H1 (cell line): ENCODE measurements at regions not wholly inside any gene's neighbourhood (a gene's known extent, or its start where the extent isn't known, plus 50 kb on each side); places are given as distances from the start of the nearest gene placed in this dataset.

Experiments used
- CTCF ChIA-PET: fragments of 300-600 bp; sonication (Branson Sonifier 250); formaldehyde crosslinking; loops from one replicate; lab custom pipeline; 2021; ENCODE audit not compliant: partially characterized antibody; lab: Charles Lee
- POLR2A ChIA-PET: fragments of 300-600 bp; sonication (Branson Sonifier 250); formaldehyde crosslinking; loops from one replicate; lab custom pipeline; 2021; ENCODE audit warnings: inconsistent platforms; ENCODE audit not compliant: partially characterized antibody; lab: Charles Lee
- DNase-seq, 2 experiments: peaks; one replicate each; pipeline versions ENCODE4 v3.0.0 to v3.0.0-alpha.2; 2010 to 2022; ENCODE audit warnings: low spot score in 2 of 2, low read depth in 1 of 2, mixed read lengths in 1 of 2
- FAIRE-seq: peaks from 2 replicates; lab custom pipeline; 2011; peaks lifted over from hg19 to GRCh38; lab: Jason Lieb, UNC
- H2AFZ ChIP-seq: 2 replicates; pipeline ENCODE4 v1.8.1; 2012; ENCODE audit warnings: low read length, inconsistent platforms
- H2AK5ac ChIP-seq: 2 replicates; pipeline ENCODE4 v1.6.1; 2013; ENCODE audit warnings: low read depth, low read length
- H2BK120ac ChIP-seq: replicated peaks from 2 replicates; pipeline ENCODE3; 2013; ENCODE audit warnings: low read depth, low read length, inconsistent platforms
- H2BK12ac ChIP-seq: 2 replicates; pipeline ENCODE4 v1.6.1; 2013; ENCODE audit warnings: low read depth, low read length
- H2BK15ac ChIP-seq: 2 replicates; pipeline ENCODE4 v1.6.1; 2013; ENCODE audit warnings: low read length
- H2BK20ac ChIP-seq: 2 replicates; pipeline ENCODE4 v1.6.1; 2013; ENCODE audit warnings: low read length
- H2BK5ac ChIP-seq: 2 replicates; pipeline ENCODE4 v1.6.1; 2013; ENCODE audit warnings: low read depth, low read length
- H3K14ac ChIP-seq: 2 replicates; pipeline ENCODE4 v1.6.1; 2013; ENCODE audit warnings: inconsistent platforms; ENCODE audit not compliant: insufficient read length
- H3K18ac ChIP-seq: 2 replicates; pipeline ENCODE4 v1.6.1; 2013; ENCODE audit warnings: low read length; ENCODE audit errors: extremely low read depth
- H3K23ac ChIP-seq: 2 replicates; pipeline ENCODE4 v1.6.1; 2013; ENCODE audit warnings: inconsistent platforms; ENCODE audit not compliant: insufficient read length
- H3K23me2 ChIP-seq: 2 replicates; pipeline ENCODE4 v1.6.1; 2013; ENCODE audit warnings: low read depth, low read length
- H3K27ac ChIP-seq: 2 replicates; pipeline ENCODE4 v1.6.1; 2011; ENCODE audit warnings: low read depth, low read length, inconsistent platforms
- H3K27me3 ChIP-seq, 4 experiments: replicated peaks in 1 of 4; 1 replicate in 1 of 4; 2 replicates in 3 of 4; pipeline versions ENCODE4 v1.6.1 to v1.8.1; 2011 to 2013; ENCODE audit warnings: low read length in 3 of 4, mild to moderate bottlenecking in 3 of 4, inconsistent platforms in 2 of 4, mixed read lengths in 2 of 4, moderate library complexity in 1 of 4; ENCODE audit not compliant: control insufficient read depth in 3 of 4, insufficient read depth in 3 of 4; ENCODE audit errors: extremely low read depth in 1 of 4
- H3K36me3 ChIP-seq, 4 experiments: 2 replicates each; pipeline versions ENCODE4 v1.6.1 to v1.8.1; 2011 to 2013; ENCODE audit warnings: mild to moderate bottlenecking in 4 of 4, low read length in 3 of 4, moderate library complexity in 2 of 4, control low read depth in 1 of 4, inconsistent platforms in 1 of 4; ENCODE audit not compliant: insufficient read depth in 4 of 4, control insufficient read depth in 2 of 4
- H3K4ac ChIP-seq: replicated peaks from 2 replicates; pipeline ENCODE3; 2013; ENCODE audit warnings: low read length, low read depth, mixed read lengths, inconsistent platforms; ENCODE audit not compliant: insufficient read length
- H3K4me1 ChIP-seq, 4 experiments: replicated peaks in 1 of 4; 1 replicate in 1 of 4; 2 replicates in 3 of 4; pipeline versions ENCODE4 v1.6.1 to v1.8.1; 2011 to 2013; ENCODE audit warnings: low read length in 3 of 4, inconsistent platforms in 2 of 4, mixed read lengths in 1 of 4; ENCODE audit not compliant: insufficient read depth in 4 of 4, control insufficient read depth in 3 of 4
- H3K4me2 ChIP-seq, 2 experiments: 2 replicates each; pipeline versions ENCODE4 v1.6.1 to v1.8.1; 2011 to 2013; ENCODE audit warnings: low read depth in 2 of 2, low read length in 2 of 2, control low read depth in 1 of 2, inconsistent platforms in 1 of 2, mild to moderate bottlenecking in 1 of 2; ENCODE audit not compliant: insufficient read depth in 1 of 2
- H3K4me3 ChIP-seq, 4 experiments: fragments of 200-600, 300-600 bp in 1 of 4; sonication (generic), shearing (Covaris generic), sonication (Bioruptor Twin) in 1 of 4; 2 replicates each; pipeline versions ENCODE4 v1.5.1 to v1.8.1; 2011 to 2016; ENCODE audit warnings: low read length in 4 of 4, low read depth in 3 of 4, control low read depth in 2 of 4, inconsistent platforms in 2 of 4, mild to moderate bottlenecking in 2 of 4, mixed read lengths in 1 of 4, moderate library complexity in 1 of 4; ENCODE audit not compliant: insufficient read depth in 2 of 4; ENCODE audit errors: extremely low read depth in 1 of 4
- H3K56ac ChIP-seq: replicated peaks from 2 replicates; pipeline ENCODE3; 2013; ENCODE audit warnings: low read depth, mild to moderate bottlenecking, mixed read lengths, low read length, inconsistent platforms; ENCODE audit not compliant: insufficient read length
- H3K79me1 ChIP-seq: 2 replicates; pipeline ENCODE4 v1.6.1; 2013; ENCODE audit warnings: low read depth, low read length, control low read depth
- H3K79me2 ChIP-seq, 2 experiments: 2 replicates each; pipeline versions ENCODE4 v1.6.1 to v1.8.1; 2012 to 2013; ENCODE audit warnings: low read length in 2 of 2, mild to moderate bottlenecking in 2 of 2, inconsistent platforms in 1 of 2; ENCODE audit not compliant: insufficient read depth in 2 of 2, control insufficient read depth in 1 of 2
- H3K9ac ChIP-seq, 4 experiments: replicated peaks in 1 of 4; 1 replicate in 1 of 4; 2 replicates in 3 of 4; pipeline versions ENCODE4 v1.6.1 to v1.8.1; 2011 to 2013; ENCODE audit warnings: low read depth in 3 of 4, low read length in 3 of 4, control low read depth in 2 of 4, mild to moderate bottlenecking in 2 of 4, moderate library complexity in 2 of 4, inconsistent platforms in 1 of 4; ENCODE audit errors: extremely low read depth in 1 of 4
- H3K9me3 ChIP-seq, 2 experiments: 2 replicates each; pipeline versions ENCODE4 v1.6.1 to v1.8.1; 2012 to 2013; ENCODE audit warnings: mild to moderate bottlenecking in 2 of 2, moderate library complexity in 2 of 2, control low read depth in 1 of 2, inconsistent platforms in 1 of 2, low read depth in 1 of 2, low read length in 1 of 2, mixed read lengths in 1 of 2; ENCODE audit not compliant: insufficient read depth in 2 of 2
- H4K20me1 ChIP-seq, 2 experiments: replicated peaks in 1 of 2; 2 replicates each; pipeline versions ENCODE3 to v1.8.1; 2011 to 2013; ENCODE audit warnings: inconsistent platforms in 2 of 2, low read length in 2 of 2, mild to moderate bottlenecking in 1 of 2; ENCODE audit not compliant: insufficient read depth in 2 of 2, control insufficient read depth in 1 of 2
- H4K5ac ChIP-seq: 2 replicates; pipeline ENCODE4 v1.6.1; 2013; ENCODE audit warnings: low read length, low read depth, mixed read lengths, inconsistent platforms; ENCODE audit not compliant: insufficient read length
- H4K8ac ChIP-seq: 2 replicates; pipeline ENCODE4 v1.8.0; 2013; ENCODE audit warnings: mild to moderate bottlenecking, moderate library complexity, low read length, inconsistent platforms; ENCODE audit not compliant: insufficient read depth; ENCODE audit errors: extremely low read depth
- H4K91ac ChIP-seq: replicated peaks from 2 replicates; pipeline ENCODE3; 2013; ENCODE audit warnings: low read length, mixed read lengths, inconsistent platforms; ENCODE audit not compliant: insufficient read length
- ATF3 ChIP-seq: IDR thresholded peaks from 2 replicates; pipeline ENCODE4 v1.6.1; 2011; ENCODE audit warnings: low read depth, mild to moderate bottlenecking, low read length; ENCODE audit not compliant: insufficient read depth
- CBX8 ChIP-seq: fragments of 300-800, 300-1000 bp; sonication (generic); IDR thresholded peaks from 2 replicates; pipeline ENCODE4 v1.7.1; 2016; ENCODE audit warnings: low read depth, low read length, borderline replicate concordance
- CHD1 ChIP-seq: IDR thresholded peaks from 2 replicates; pipeline ENCODE4 v1.6.1; 2012; ENCODE audit warnings: low read depth, low read length, improper control_type of control experiment
- CTCF ChIP-seq, 3 experiments: IDR thresholded peaks; 1 replicate in 2 of 3; 2 replicates in 1 of 3; pipeline versions ENCODE4 v1.5.1 to v1.6.1; 2011; ENCODE audit warnings: low read length in 3 of 3, mild to moderate bottlenecking in 3 of 3, inconsistent platforms in 2 of 3, low read depth in 1 of 3, moderate library complexity in 1 of 3; ENCODE audit not compliant: insufficient read depth in 1 of 3; ENCODE audit errors: control extremely low read depth in 1 of 3
- EGR1 ChIP-seq: IDR thresholded peaks from 2 replicates; pipeline ENCODE4 v1.6.1; 2011; ENCODE audit warnings: low read depth, low read length, borderline replicate concordance
- PHF8 ChIP-seq: fragments of 200-600 bp; sonication (generic); conservative IDR thresholded peaks from 2 replicates; pipeline ENCODE4 v1.7.1; 2012; ENCODE audit warnings: low read depth, mild to moderate bottlenecking, inconsistent platforms, low read length, moderate library complexity
- RNF2 ChIP-seq: fragments of 200-900, 300-1000 bp; sonication (generic); IDR thresholded peaks from 2 replicates; pipeline ENCODE4 v1.7.1; 2016; ENCODE audit warnings: borderline replicate concordance, low read depth, mild to moderate bottlenecking, antibody characterized with exemption, low read length; ENCODE audit not compliant: poor library complexity, severe bottlenecking; ENCODE audit errors: missing control alignments
- SAP30 ChIP-seq: fragments of 300-600 bp; sonication (generic); IDR thresholded peaks from 2 replicates; pipeline ENCODE4 v1.7.1; 2012; ENCODE audit warnings: low read length, moderate library complexity, mild to moderate bottlenecking, inconsistent platforms; ENCODE audit not compliant: insufficient read depth, insufficient replicate concordance
- TAF1 ChIP-seq: IDR thresholded peaks from 2 replicates; pipeline ENCODE4 v1.6.1; 2011; ENCODE audit warnings: mild to moderate bottlenecking, low read depth, low read length
- TBP ChIP-seq: IDR thresholded peaks from 2 replicates; pipeline ENCODE4 v1.6.1; 2011; ENCODE audit warnings: low read depth, low read length, improper control_type of control experiment
- YY1 ChIP-seq: IDR thresholded peaks from 2 replicates; pipeline ENCODE4 v1.6.1; 2011; ENCODE audit warnings: low read depth, mild to moderate bottlenecking, low read length
- WGBS, 2 experiments: shearing (Covaris generic) in 1 of 2; methylation state at CpG; one replicate each; pipeline versions ENCODE4 v1.1.6 to v1.1.7; 2013 to 2015; ENCODE audit warnings: low lambda C conversion rate in 2 of 2, mixed read lengths in 2 of 2, inconsistent platforms in 1 of 2, low coverage in 1 of 2, missing lambda C conversion rate in 1 of 2; ENCODE audit not compliant: insufficient replicate concordance in 2 of 2, insufficient coverage in 1 of 2, insufficient read length in 1 of 2; ENCODE audit errors: extremely low coverage in 1 of 2, missing lambda C conversion rate in 1 of 2; 5-methylcytosine and 5-hydroxymethylcytosine counted together

DNA sequence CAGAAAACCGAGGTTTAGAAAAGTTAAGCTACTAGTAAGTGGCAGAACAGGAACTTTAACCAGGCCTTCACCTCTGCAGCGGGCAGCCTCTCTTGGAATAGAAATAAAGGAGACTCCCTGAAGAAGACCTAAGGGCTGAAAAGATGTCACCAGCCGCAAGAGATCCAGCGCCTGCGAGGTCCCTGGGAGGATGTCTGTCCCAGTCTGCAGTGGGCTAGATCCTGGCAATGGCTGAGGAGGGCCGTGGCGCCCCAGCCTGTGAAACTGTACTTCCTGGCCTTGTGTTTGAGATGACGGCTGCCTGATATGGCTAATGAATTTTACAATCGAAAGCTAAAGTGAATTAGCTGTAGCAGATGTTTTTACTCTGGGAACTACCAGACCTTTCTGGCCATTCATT, 300.6 kb upstream of the SALL3 start:
- Histone ChIP-seq H3K9me3 (no peaks in the 10 kb centered on the region; a peak in 1 of 4 replicates), H3K4me3 (no peak overlapping the region), H2BK120ac (no peak overlapping the region), H3K23me2 (no peaks in the 10 kb centered on the region), H3K18ac (no peak overlapping the region), H3K27me3 (no peaks in the 10 kb centered on the region), H4K91ac (no peak overlapping the region), H3K4me2 (no peak overlapping the region), H3K79me2 (no peaks in the 10 kb centered on the region), H2BK5ac (no peak overlapping the region), H3K4ac (no peak overlapping the region), H2AK5ac (no peak overlapping the region), H2BK15ac (no peak overlapping the region), H3K4me1 (no peaks in the 10 kb centered on the region; a peak in 1 of 7 replicates), H2BK20ac (no peak overlapping the region), H4K8ac (no peak overlapping the region), H2AFZ (no peak overlapping the region), H3K14ac (no peak overlapping the region), H2BK12ac (no peak overlapping the region), H3K36me3 (no peaks in the 10 kb centered on the region), H3K79me1 (no peaks in the 10 kb centered on the region), H4K20me1 (no peaks in the 10 kb centered on the region), H3K56ac (no peak overlapping the region), H3K27ac (no peak overlapping the region), H4K5ac (no peak overlapping the region), H3K9ac (no peak overlapping the region), H3K23ac (no peak overlapping the region)
- POLR2A ChIA-PET: no interaction called here
- no peak for DNase-seq
- no peak for FAIRE-seq
- CTCF ChIA-PET: interaction anchor here (0.7 kb wide), 1 partner anchor 20 kb away, joined by 3 read pairs; no protein-coding TSS in a partner anchor
- WGBS, 2 experiments: 91% methylated on average over 9 of the region's 9 CpGs; no CpG with 5 or more reads in 1 of the 2 experiments
- no peak for TF ChIP-seq CBX8
- no peak for TF ChIP-seq CTCF (IDR thresholded peaks at IDR 0.05; ENCODE audit: control extremely low read depth in 1 of 3, insufficient read depth in 1 of 3, low read depth in 1 of 3, low read length in 3 of 3)
- no peak for TF ChIP-seq ATF3
- TF ChIP-seq PHF8: no peak
- TF ChIP-seq TBP: no peak
- no peak for TF ChIP-seq SAP30
- no peak for TF ChIP-seq TAF1
- no peak for TF ChIP-seq RNF2
- TF ChIP-seq EGR1: no peak
- no peak for TF ChIP-seq YY1
- TF ChIP-seq CHD1: no peak
